ENCODE measurements at regions not wholly inside any gene's neighbourhood (a gene's known extent, or its start where the extent isn't known, plus 50 kb on each side); places are given as distances from the start of the nearest gene placed in this dataset.

GRCh38 chr1:14520514-14521163 is 77.8 kb upstream of the KAZN start:
- Histone ChIP-seq H3K4me2 (ENCODE audit: low read length) (no peak overlapping the region), H3K18ac (ENCODE audit: low read length) (no peak overlapping the region), H3K9ac (ENCODE audit: low read length) (no peak overlapping the region), H4K8ac (ENCODE audit: low read depth, low read length) (no peak overlapping the region), H3K79me1 (ENCODE audit: low read length) (no peaks in the 10 kb centered on the region), H2AK5ac (ENCODE audit: low read length) (no peak overlapping the region), H2BK120ac (ENCODE audit: low read depth, low read length) (no peak overlapping the region), H4K5ac (ENCODE audit: low read length) (no peak overlapping the region), H3K27ac (ENCODE audit: low read depth, low read length) (no peak overlapping the region), H3K4ac (ENCODE audit: low read depth, low read length) (no peak overlapping the region), H3K79me2 (ENCODE audit: control insufficient read depth, insufficient read depth, low read length) (no peaks in the 10 kb centered on the region), H3K4me1 (ENCODE audit: control insufficient read depth, low read depth, low read length) (no peaks in the 10 kb centered on the region), H3K4me3 (ENCODE audit: low read length) (no peak overlapping the region), H2BK5ac (ENCODE audit: low read length) (no peak overlapping the region), H3K23ac (ENCODE audit: low read length) (no peak overlapping the region), H3K56ac (ENCODE audit: low read length) (no peak overlapping the region), H2BK15ac (replicated peaks; ENCODE audit: low read depth) (no peak overlapping the region), H3K27me3 (ENCODE audit: insufficient read depth, low read length, poor library complexity) (no peaks in the 10 kb centered on the region), H3K36me3 (ENCODE audit: control insufficient read depth, insufficient read depth, low read length) (no peaks in the 10 kb centered on the region)
- no CpG with 5 or more reads among the region's 4 CpGs for WGBS (ENCODE audit: extremely low coverage, insufficient coverage, low lambda C conversion rate)
- no peak for DNase-seq

- Histone ChIP-seq H3K56ac (ENCODE audit: low read length) (no peak overlapping the region), H3K4ac (ENCODE audit: low read depth, low read length) (no peak overlapping the region), H4K8ac (ENCODE audit: low read depth, low read length) (no peak overlapping the region), H2BK5ac (ENCODE audit: low read length) (no peak overlapping the region), H3K36me3 (ENCODE audit: control insufficient read depth, insufficient read depth, low read length) (no peaks in the 10 kb centered on the region), H3K27ac (ENCODE audit: low read depth, low read length) (no peak overlapping the region), H3K18ac (ENCODE audit: low read length) (no peak overlapping the region), H3K4me1 (ENCODE audit: control insufficient read depth, low read depth, low read length) (no peaks in the 10 kb centered on the region), H3K79me1 (ENCODE audit: low read length) (no peaks in the 10 kb centered on the region), H3K23ac (ENCODE audit: low read length) (no peak overlapping the region), H3K9ac (ENCODE audit: low read length) (no peak overlapping the region), H2BK120ac (ENCODE audit: low read depth, low read length) (no peak overlapping the region), H2BK15ac (replicated peaks; ENCODE audit: low read depth) (no peak overlapping the region), H3K79me2 (ENCODE audit: control insufficient read depth, insufficient read depth, low read length) (no peaks in the 10 kb centered on the region), H4K5ac (ENCODE audit: low read length) (no peak overlapping the region), H3K27me3 (ENCODE audit: insufficient read depth, low read length, poor library complexity) (no peaks in the 10 kb centered on the region), H3K4me3 (ENCODE audit: low read length) (no peak overlapping the region), H3K4me2 (ENCODE audit: low read length) (no peak overlapping the region), H2AK5ac (ENCODE audit: low read length) (no peak overlapping the region)
- DNase-seq: no peak
- no CpG with 5 or more reads among the region's 6 CpGs for WGBS (ENCODE audit: extremely low coverage, insufficient coverage, low lambda C conversion rate)
Observed at GRCh38 chr1:14521622-14522021, 76.9 kb upstream of the KAZN start.

- Histone ChIP-seq H3K36me3 (ENCODE audit: control insufficient read depth, insufficient read depth, low read length) (no peaks in the 10 kb centered on the region), H3K18ac (ENCODE audit: low read length) (no peak overlapping the region), H3K23ac (ENCODE audit: low read length) (no peak overlapping the region), H3K27me3 (ENCODE audit: insufficient read depth, low read length, poor library complexity) (no peaks in the 10 kb centered on the region), H3K4me1 (ENCODE audit: control insufficient read depth, low read depth, low read length) (no peaks in the 10 kb centered on the region), H3K4ac (ENCODE audit: low read depth, low read length) (no peak overlapping the region), H2BK120ac (ENCODE audit: low read depth, low read length) (no peak overlapping the region), H3K79me1 (ENCODE audit: low read length) (no peaks in the 10 kb centered on the region), H2AK5ac (ENCODE audit: low read length) (no peak overlapping the region), H3K4me2 (ENCODE audit: low read length) (no peak overlapping the region), H3K27ac (ENCODE audit: low read depth, low read length) (no peak overlapping the region), H4K8ac (ENCODE audit: low read depth, low read length) (no peak overlapping the region), H3K9ac (ENCODE audit: low read length) (no peak overlapping the region), H2BK5ac (ENCODE audit: low read length) (no peak overlapping the region), H3K79me2 (ENCODE audit: control insufficient read depth, insufficient read depth, low read length) (no peaks in the 10 kb centered on the region), H3K56ac (ENCODE audit: low read length) (no peak overlapping the region), H3K4me3 (ENCODE audit: low read length) (no peak overlapping the region), H2BK15ac (replicated peaks; ENCODE audit: low read depth) (no peak overlapping the region), H4K5ac (ENCODE audit: low read length) (no peak overlapping the region)
- WGBS (ENCODE audit: extremely low coverage, insufficient coverage, low lambda C conversion rate): no CpG with 5 or more reads among the region's 9 CpGs
- DNase-seq: no peak
Observed at GRCh38 chr1:14522077-14522925, 76.2 kb upstream of the KAZN start.

- H3K56ac ChIP-seq (ENCODE audit: low read length): no peak overlapping the region
- no peak overlapping the region for H3K23ac ChIP-seq (ENCODE audit: low read length)
- no peak overlapping the region for H3K4me2 ChIP-seq (ENCODE audit: low read length)
- DNase-seq: peak; percentile 77
- H3K36me3 ChIP-seq (ENCODE audit: control insufficient read depth, insufficient read depth, low read length): no peaks in the 10 kb centered on the region
- H3K27me3 ChIP-seq (ENCODE audit: insufficient read depth, low read length, poor library complexity): no peaks in the 10 kb centered on the region
- no peaks in the 10 kb centered on the region for H3K4me1 ChIP-seq (ENCODE audit: control insufficient read depth, low read depth, low read length)
- H3K4me3 ChIP-seq (ENCODE audit: low read length): no peak overlapping the region
- no peak overlapping the region for H2BK15ac ChIP-seq (replicated peaks; ENCODE audit: low read depth)
- H3K27ac ChIP-seq (ENCODE audit: low read depth, low read length): no peak overlapping the region
- H4K8ac ChIP-seq (ENCODE audit: low read depth, low read length): no peak overlapping the region
- H3K18ac ChIP-seq (ENCODE audit: low read length): no peak overlapping the region
- H4K5ac ChIP-seq (ENCODE audit: low read length): no peak overlapping the region
- WGBS (ENCODE audit: extremely low coverage, insufficient coverage, low lambda C conversion rate): no CpG with 5 or more reads among the region's 4 CpGs
- H2BK5ac ChIP-seq (ENCODE audit: low read length): no peak overlapping the region
- H2BK120ac ChIP-seq (ENCODE audit: low read depth, low read length): no peak overlapping the region
- H3K4ac ChIP-seq (ENCODE audit: low read depth, low read length): no peak overlapping the region
- H3K79me2 ChIP-seq (ENCODE audit: control insufficient read depth, insufficient read depth, low read length): no peaks in the 10 kb centered on the region
- no peak overlapping the region for H2AK5ac ChIP-seq (ENCODE audit: low read length)
- no peak overlapping the region for H3K9ac ChIP-seq (ENCODE audit: low read length)
- no peaks in the 10 kb centered on the region for H3K79me1 ChIP-seq (ENCODE audit: low read length)
Observed at GRCh38 chr1:14522926-14523241, 75.6 kb upstream of the KAZN start.

- Histone ChIP-seq H3K9ac (ENCODE audit: low read length) (no peak overlapping the region), H4K8ac (ENCODE audit: low read depth, low read length) (no peak overlapping the region), H3K27me3 (ENCODE audit: insufficient read depth, low read length, poor library complexity) (no peaks in the 10 kb centered on the region), H2BK120ac (ENCODE audit: low read depth, low read length) (no peak overlapping the region), H3K4ac (ENCODE audit: low read depth, low read length) (no peak overlapping the region), H4K5ac (ENCODE audit: low read length) (no peak overlapping the region), H3K36me3 (ENCODE audit: control insufficient read depth, insufficient read depth, low read length) (no peaks in the 10 kb centered on the region), H3K56ac (ENCODE audit: low read length) (no peak overlapping the region), H3K79me1 (ENCODE audit: low read length) (no peaks in the 10 kb centered on the region), H3K4me3 (ENCODE audit: low read length) (no peak overlapping the region), H3K18ac (ENCODE audit: low read length) (no peak overlapping the region), H3K23ac (ENCODE audit: low read length) (no peak overlapping the region), H3K4me1 (ENCODE audit: control insufficient read depth, low read depth, low read length) (no peaks in the 10 kb centered on the region), H3K27ac (ENCODE audit: low read depth, low read length) (no peak overlapping the region), H3K79me2 (ENCODE audit: control insufficient read depth, insufficient read depth, low read length) (no peaks in the 10 kb centered on the region), H2BK5ac (ENCODE audit: low read length) (no peak overlapping the region), H3K4me2 (ENCODE audit: low read length) (no peak overlapping the region), H2AK5ac (ENCODE audit: low read length) (no peak overlapping the region), H2BK15ac (replicated peaks; ENCODE audit: low read depth) (no peak overlapping the region)
- WGBS (ENCODE audit: extremely low coverage, insufficient coverage, low lambda C conversion rate): no CpG with 5 or more reads among the region's 3 CpGs
- DNase-seq: no peak
Observed at GRCh38 chr1:14524826-14525636, 73.5 kb upstream of the KAZN start.
